ENCODE measurements at regions not wholly inside any gene's neighbourhood (a gene's known extent, or its start where the extent isn't known, plus 50 kb on each side); places are given as distances from the start of the nearest gene placed in this dataset.

GRCh38 chr22:22825213-22825593 is 62.4 kb upstream of the IGLL5 start:
- no peak for DNase-seq

- DNase-seq, result no peak
These were observed 60.3 kb upstream of the IGLL5 start for GRCh38 chr22:22827187-22827939.

- no peak for DNase-seq
These were observed 57.4 kb upstream of the IGLL5 start for GRCh38 chr22:22830193-22830592.

GRCh38 chr22:22830957-22831688 is 56.5 kb upstream of the IGLL5 start:
- no peak for DNase-seq

GRCh38 chr22:22833059-22833458 is 54.6 kb upstream of the IGLL5 start:
- no peak for DNase-seq

GRCh38 chr22:22833488-22833887 is 54.1 kb upstream of the IGLL5 start:
- DNase-seq, result no peak

GRCh38 chr22:22834204-22834603 is 53.4 kb upstream of the IGLL5 start:
- DNase-seq, result no peak

- no peak for DNase-seq
These were observed 52.8 kb upstream of the IGLL5 start for GRCh38 chr22:22834783-22835182.

GRCh38 chr22:22835242-22835641 is 52.4 kb upstream of the IGLL5 start:
- DNase-seq, result no peak

GRCh38 chr22:22835771-22836291 is 51.8 kb upstream of the IGLL5 start:
- no peak for DNase-seq

GRCh38 chr22:22836635-22837034 is 51.0 kb upstream of the IGLL5 start:
- no peak for DNase-seq
